Keratinocyte (primary cell): ENCODE measurements at regions not wholly inside any gene's neighbourhood (a gene's known extent, or its start where the extent isn't known, plus 50 kb on each side); places are given as distances from the start of the nearest gene placed in this dataset.
"Not testable (repeated sequence)": the region's sequence is repeated elsewhere in the genome, so short reads cannot be mapped to it uniquely, and the experiment has no call there.

Experiments
- DNase-seq: peaks from one replicate; pipeline ENCODE4 v3.0.0-alpha.2; 2011; ENCODE audit warnings: low read depth, missing footprints, low spot score
- FAIRE-seq: peaks from 2 replicates; lab custom pipeline; 2011; peaks lifted over from hg19 to GRCh38; lab: Jason Lieb, UNC
- H2AFZ ChIP-seq: 2 replicates; pipeline ENCODE4 v1.6.0; 2012; ENCODE audit warnings: low read length, control low read depth, inconsistent platforms; ENCODE audit not compliant: control insufficient read depth
- H3K27ac ChIP-seq: 2 replicates; pipeline ENCODE4 v1.5.1; 2011; ENCODE audit warnings: low read length; ENCODE audit not compliant: control insufficient read depth, insufficient read depth
- H3K27me3 ChIP-seq: 3 replicates; pipeline ENCODE4 v1.6.0; 2011; ENCODE audit warnings: low read length; ENCODE audit not compliant: control insufficient read depth, insufficient read depth; ENCODE audit errors: extremely low read depth
- H3K36me3 ChIP-seq, 2 experiments: 2 replicates in 1 of 2; 3 replicates in 1 of 2; pipeline ENCODE4 v1.5.1; 2011; ENCODE audit warnings: low read length in 2 of 2, mild to moderate bottlenecking in 1 of 2; ENCODE audit not compliant: control insufficient read depth in 2 of 2, insufficient read depth in 2 of 2; ENCODE audit errors: extremely low read depth in 1 of 2
- H3K4me1 ChIP-seq: 3 replicates; pipeline ENCODE4 v1.5.1; 2011; ENCODE audit warnings: low read length; ENCODE audit not compliant: control insufficient read depth, insufficient read depth; ENCODE audit errors: extremely low read depth
- H3K4me2 ChIP-seq: 3 replicates; pipeline ENCODE4 v1.6.0; 2011; ENCODE audit warnings: low read depth, low read length; ENCODE audit not compliant: control insufficient read depth, insufficient read depth; ENCODE audit errors: extremely low read depth
- H3K4me3 ChIP-seq, 3 experiments: fragments of 200-600 bp in 1 of 3; sonication (generic) in 1 of 3; 2 replicates in 2 of 3; 3 replicates in 1 of 3; pipeline ENCODE4 v1.5.1; 2011 to 2016; ENCODE audit warnings: low read length in 3 of 3, mild to moderate bottlenecking in 3 of 3, control low read depth in 2 of 3, inconsistent platforms in 1 of 3, low read depth in 1 of 3, mixed read lengths in 1 of 3, mixed run types in 1 of 3, moderate library complexity in 1 of 3; ENCODE audit not compliant: control insufficient read depth in 2 of 3, insufficient read depth in 2 of 3; ENCODE audit errors: extremely low read depth in 1 of 3
- H3K79me2 ChIP-seq: 2 replicates; pipeline ENCODE4 v1.6.0; 2012; ENCODE audit warnings: low read length; ENCODE audit not compliant: control insufficient read depth, insufficient read depth
- H3K9ac ChIP-seq: 3 replicates; pipeline ENCODE4 v1.6.0; 2011; ENCODE audit warnings: low read length; ENCODE audit not compliant: control insufficient read depth, insufficient read depth; ENCODE audit errors: extremely low read depth
- H3K9me1 ChIP-seq: 3 replicates; pipeline ENCODE4 v1.6.0; 2011; ENCODE audit warnings: low read length; ENCODE audit not compliant: control insufficient read depth, insufficient read depth; ENCODE audit errors: extremely low read depth
- H3K9me3 ChIP-seq: 2 replicates; pipeline ENCODE4 v1.5.1; 2012; ENCODE audit warnings: low read depth, low read length; ENCODE audit not compliant: control insufficient read depth
- H4K20me1 ChIP-seq: 3 replicates; pipeline ENCODE4 v1.6.0; 2011; ENCODE audit warnings: low read length; ENCODE audit not compliant: control insufficient read depth, insufficient read depth; ENCODE audit errors: extremely low read depth
- CTCF ChIP-seq, 3 experiments: IDR thresholded peaks in 1 of 3; conservative IDR thresholded peaks in 1 of 3; optimal IDR thresholded peaks in 1 of 3; 2 replicates in 2 of 3; 3 replicates in 1 of 3; pipeline versions ENCODE3 to v1.5.1; 2011; ENCODE audit warnings: low read length in 3 of 3, mild to moderate bottlenecking in 3 of 3, moderate library complexity in 2 of 3, control low read depth in 1 of 3, inconsistent platforms in 1 of 3; ENCODE audit not compliant: insufficient read depth in 2 of 3; ENCODE audit errors: extremely low read depth in 1 of 3
- EZH2 ChIP-seq: IDR thresholded peaks from one replicate; pipeline ENCODE4 v1.6.1; 2012; ENCODE audit warnings: inconsistent platforms, mild to moderate bottlenecking, low read length, moderate library complexity
- dilution Hi-C: fragments of 300-500 bp; cut with MboI; formaldehyde crosslinking; loops from one replicate; pipeline ENCODE4 v1.7.0; 2020; ENCODE audit warnings: low sequenced_read_pairs; ENCODE audit not compliant: extremely low pct_ligation_motif_present

- Histone ChIP-seq H3K36me3 (no peaks in the 10 kb centered on the region), H3K9ac (no peak overlapping the region), H3K4me2 (no peak overlapping the region), H3K27ac (no peak overlapping the region), H3K9me1 (no peaks in the 10 kb centered on the region), H3K27me3 (no peaks in the 10 kb centered on the region), H4K20me1 (no peaks in the 10 kb centered on the region), H3K9me3 (no peaks in the 10 kb centered on the region), H2AFZ (no peak overlapping the region), H3K79me2 (no peaks in the 10 kb centered on the region), H3K4me1 (peaks cover 5% of the 10 kb centered on the region), H3K4me3 (no peak overlapping the region)
- dilution Hi-C loops, result no loop called here
- FAIRE-seq (no peak), DNase-seq (no peak)
- TF ChIP-seq CTCF (optimal IDR thresholded peaks at IDR 0.05 in 1 of 3, IDR thresholded peaks at IDR 0.05 in 1 of 3, conservative IDR thresholded peaks at IDR 0.05 in 1 of 3; ENCODE audit: extremely low read depth in 1 of 3, insufficient read depth in 2 of 3, low read length in 3 of 3) (peak in 1 of 3 experiments; percentile 7), EZH2 (no peak)
These were observed 67.9 kb upstream of the EEF1E1 start for GRCh38 chr6:8170245-8170644.

- Histone ChIP-seq H3K9ac (no peak overlapping the region), H3K27me3 (no peaks in the 10 kb centered on the region), H2AFZ (no peak overlapping the region), H3K36me3 (no peaks in the 10 kb centered on the region), H3K4me1 (no peaks in the 10 kb centered on the region), H3K9me1 (no peaks in the 10 kb centered on the region), H3K4me2 (no peak overlapping the region), H4K20me1 (no peaks in the 10 kb centered on the region), H3K79me2 (no peaks in the 10 kb centered on the region), H3K4me3 (no peak overlapping the region), H3K27ac (no peak overlapping the region), H3K9me3 (no peaks in the 10 kb centered on the region)
- DNase-seq, result no peak
- TF ChIP-seq EZH2 (no peak), CTCF (optimal IDR thresholded peaks at IDR 0.05 in 1 of 3, IDR thresholded peaks at IDR 0.05 in 1 of 3, conservative IDR thresholded peaks at IDR 0.05 in 1 of 3; ENCODE audit: extremely low read depth in 1 of 3, insufficient read depth in 2 of 3, low read length in 3 of 3) (no peak)
- dilution Hi-C loops, result no loop called here
- no peak for FAIRE-seq
These were observed 63.8 kb upstream of the EEF1E1 start for GRCh38 chr6:8166156-8166555.

GRCh38 chr6:8165008-8165407 lies 62.7 kb upstream of the EEF1E1 start:
- H3K9me1 ChIP-seq, H3K79me2 ChIP-seq, H3K4me1 ChIP-seq, H4K20me1 ChIP-seq, H3K36me3 ChIP-seq, H2AFZ ChIP-seq, H3K27ac ChIP-seq, H3K4me3 ChIP-seq, H3K27me3 ChIP-seq, DNase-seq, H3K9me3 ChIP-seq, FAIRE-seq, H3K9ac ChIP-seq, H3K4me2 ChIP-seq, dilution Hi-C loops: not testable (repeated sequence)

- H3K79me2 ChIP-seq, result not testable (repeated sequence)
These were observed 61.9 kb upstream of the EEF1E1 start for GRCh38 chr6:8164281-8164680.

More at GRCh38 chr6:8164281-8164680, 61.9 kb upstream of the EEF1E1 start:
- H3K4me3 ChIP-seq, H3K27ac ChIP-seq, DNase-seq, H3K27me3 ChIP-seq, H2AFZ ChIP-seq, H3K4me1 ChIP-seq, H3K36me3 ChIP-seq, dilution Hi-C loops, H4K20me1 ChIP-seq, H3K9me3 ChIP-seq, FAIRE-seq, H3K4me2 ChIP-seq, H3K9me1 ChIP-seq, H3K9ac ChIP-seq: not testable (repeated sequence)
